KMS-11 (cell line): ENCODE measurements at regions not wholly inside any gene's neighbourhood (a gene's known extent, or its start where the extent isn't known, plus 50 kb on each side); places are given as distances from the start of the nearest gene placed in this dataset.

ENCODE experiments used
- H2AFZ ChIP-seq: fragments of 200-600 bp; sonication (generic); 2 replicates; pipeline ENCODE4 v1.6.1; 2016; ENCODE audit warnings: antibody characterized with exemption, mixed run types, low read depth
- H3K27ac ChIP-seq: fragments of 200-600 bp; sonication (generic); 2 replicates; pipeline ENCODE4 v1.6.1; 2016; ENCODE audit warnings: mild to moderate bottlenecking, mixed run types
- H3K27me3 ChIP-seq: fragments of 200-600 bp; sonication (generic); 2 replicates; pipeline ENCODE4 v1.6.1; 2017; ENCODE audit warnings: mild to moderate bottlenecking, low read depth, mixed run types, moderate library complexity; ENCODE audit not compliant: insufficient read depth
- H3K36me3 ChIP-seq: fragments of 200-600 bp; sonication (generic); 2 replicates; pipeline ENCODE4 v1.6.1; 2017; ENCODE audit warnings: mild to moderate bottlenecking, mixed run types; ENCODE audit not compliant: insufficient read depth
- H3K4me1 ChIP-seq: fragments of 200-600 bp; sonication (generic); 2 replicates; pipeline ENCODE4 v1.6.1; 2016; ENCODE audit warnings: mild to moderate bottlenecking, low read depth, mixed run types; ENCODE audit not compliant: poor library complexity, severe bottlenecking
- H3K4me2 ChIP-seq: fragments of 200-600 bp; sonication (generic); 2 replicates; pipeline ENCODE4 v1.7.0; 2016; ENCODE audit warnings: mild to moderate bottlenecking, mixed run types
- H3K4me3 ChIP-seq: fragments of 200-600 bp; sonication (generic); IDR thresholded peaks from 2 replicates; pipeline ENCODE4 v1.6.1; 2017; ENCODE audit warnings: low read depth, low read length, mixed read lengths; ENCODE audit not compliant: insufficient read depth
- H3K79me2 ChIP-seq: fragments of 200-600 bp; sonication (generic); 2 replicates; pipeline ENCODE4 v1.6.1; 2016; ENCODE audit warnings: low read depth, mixed run types; ENCODE audit not compliant: insufficient read depth
- H3K9ac ChIP-seq: fragments of 200-600 bp; sonication (generic); 2 replicates; pipeline ENCODE4 v1.6.1; 2016; ENCODE audit warnings: mild to moderate bottlenecking, mixed run types
- H4K20me1 ChIP-seq: fragments of 200-600 bp; sonication (generic); 2 replicates; pipeline ENCODE4 v1.6.1; 2016; ENCODE audit warnings: mild to moderate bottlenecking, mixed run types; ENCODE audit not compliant: insufficient read depth
- TF ChIP-seq, protein P1 (sequence below): fragments of 200-600 bp; sonication (generic); conservative IDR thresholded peaks from 2 replicates; pipeline ENCODE4 v1.6.1; 2017; ENCODE audit warnings: low read depth, mild to moderate bottlenecking, antibody characterized with exemption, low read length, moderate library complexity, mixed read lengths

DNA sequence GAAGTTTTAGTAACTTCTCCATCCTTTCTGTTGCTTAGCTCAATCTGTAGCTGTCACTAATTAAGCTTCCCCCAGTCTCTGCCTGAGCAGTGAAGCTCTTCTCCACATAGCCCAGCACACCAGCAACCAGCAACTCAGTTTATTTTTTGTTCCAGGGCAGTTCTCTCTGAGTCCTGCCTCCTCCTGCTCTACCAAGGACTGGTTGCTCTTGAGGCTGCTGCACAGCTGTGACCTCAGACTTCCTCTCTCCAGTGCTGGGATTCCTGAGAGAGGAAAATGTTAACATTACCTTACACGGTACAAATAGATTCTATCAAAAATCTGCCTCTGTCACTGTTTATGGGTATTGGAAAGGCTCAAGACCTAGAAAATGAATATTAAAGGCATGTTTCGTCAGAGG lies 294.7 kb downstream of the OXSM start:
- no peak overlapping the region for H3K4me2 ChIP-seq
- TF ChIP-seq, protein P1, sequence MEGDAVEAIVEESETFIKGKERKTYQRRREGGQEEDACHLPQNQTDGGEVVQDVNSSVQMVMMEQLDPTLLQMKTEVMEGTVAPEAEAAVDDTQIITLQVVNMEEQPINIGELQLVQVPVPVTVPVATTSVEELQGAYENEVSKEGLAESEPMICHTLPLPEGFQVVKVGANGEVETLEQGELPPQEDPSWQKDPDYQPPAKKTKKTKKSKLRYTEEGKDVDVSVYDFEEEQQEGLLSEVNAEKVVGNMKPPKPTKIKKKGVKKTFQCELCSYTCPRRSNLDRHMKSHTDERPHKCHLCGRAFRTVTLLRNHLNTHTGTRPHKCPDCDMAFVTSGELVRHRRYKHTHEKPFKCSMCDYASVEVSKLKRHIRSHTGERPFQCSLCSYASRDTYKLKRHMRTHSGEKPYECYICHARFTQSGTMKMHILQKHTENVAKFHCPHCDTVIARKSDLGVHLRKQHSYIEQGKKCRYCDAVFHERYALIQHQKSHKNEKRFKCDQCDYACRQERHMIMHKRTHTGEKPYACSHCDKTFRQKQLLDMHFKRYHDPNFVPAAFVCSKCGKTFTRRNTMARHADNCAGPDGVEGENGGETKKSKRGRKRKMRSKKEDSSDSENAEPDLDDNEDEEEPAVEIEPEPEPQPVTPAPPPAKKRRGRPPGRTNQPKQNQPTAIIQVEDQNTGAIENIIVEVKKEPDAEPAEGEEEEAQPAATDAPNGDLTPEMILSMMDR, result no peak
- H3K4me3 ChIP-seq, result no peak overlapping the region
- no peaks in the 10 kb centered on the region for H4K20me1 ChIP-seq
- no peaks in the 10 kb centered on the region for H3K27me3 ChIP-seq
- H3K36me3 ChIP-seq, result no peaks in the 10 kb centered on the region
- H3K27ac ChIP-seq, result no peak overlapping the region
- H3K4me1 ChIP-seq, result no peaks in the 10 kb centered on the region
- no peak overlapping the region for H2AFZ ChIP-seq
- no peaks in the 10 kb centered on the region for H3K79me2 ChIP-seq
- no peak overlapping the region for H3K9ac ChIP-seq

DNA sequence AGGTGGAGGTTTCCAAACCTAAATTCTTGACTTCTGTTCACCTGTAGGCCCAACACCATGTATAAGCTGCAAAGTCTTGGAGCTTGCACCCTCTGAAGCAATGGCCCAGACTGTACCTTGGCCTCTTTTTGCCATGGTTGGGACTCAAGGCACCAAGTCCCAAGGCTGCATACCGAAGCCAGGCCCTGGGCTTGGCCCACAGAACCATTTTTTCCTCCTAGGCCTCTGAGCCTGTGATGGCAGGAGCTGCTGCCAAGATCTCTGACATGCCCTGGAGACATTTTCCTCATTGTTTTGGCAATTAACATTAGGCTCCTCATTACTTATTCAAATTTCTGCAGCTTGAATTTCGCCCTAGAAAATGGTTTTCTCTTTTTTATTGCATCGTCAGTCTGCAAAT lies 297.9 kb downstream of the OXSM start:
- Histone ChIP-seq H2AFZ (no peak overlapping the region), H3K27me3 (no peaks in the 10 kb centered on the region), H3K79me2 (no peaks in the 10 kb centered on the region), H3K4me3 (no peak overlapping the region), H3K4me2 (no peak overlapping the region), H3K36me3 (no peaks in the 10 kb centered on the region), H3K27ac (no peak overlapping the region), H3K9ac (no peak overlapping the region), H4K20me1 (no peaks in the 10 kb centered on the region), H3K4me1 (no peaks in the 10 kb centered on the region)
- TF ChIP-seq, protein P1, result no peak

DNA sequence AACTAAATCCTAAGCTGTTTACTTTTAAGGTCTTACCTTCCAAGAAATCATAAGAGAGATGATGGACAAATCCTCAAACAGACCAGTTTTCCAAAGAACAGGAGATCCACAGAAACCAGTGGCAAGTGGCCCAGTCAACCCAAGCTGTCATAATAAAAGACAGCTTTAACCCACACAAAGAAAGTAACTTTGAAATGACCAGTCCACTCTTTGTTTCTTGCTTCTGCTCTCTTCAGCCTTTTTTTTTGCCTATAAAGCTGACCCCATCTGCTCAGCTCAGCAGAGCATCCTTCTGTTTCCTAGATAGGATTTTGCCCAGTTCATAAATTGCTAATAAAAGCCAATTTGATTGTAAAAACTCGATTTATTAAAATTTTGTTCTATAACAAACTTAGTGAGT lies 299.4 kb downstream of the OXSM start:
- Histone ChIP-seq H2AFZ (no peak overlapping the region), H3K27ac (no peak overlapping the region)

DNA sequence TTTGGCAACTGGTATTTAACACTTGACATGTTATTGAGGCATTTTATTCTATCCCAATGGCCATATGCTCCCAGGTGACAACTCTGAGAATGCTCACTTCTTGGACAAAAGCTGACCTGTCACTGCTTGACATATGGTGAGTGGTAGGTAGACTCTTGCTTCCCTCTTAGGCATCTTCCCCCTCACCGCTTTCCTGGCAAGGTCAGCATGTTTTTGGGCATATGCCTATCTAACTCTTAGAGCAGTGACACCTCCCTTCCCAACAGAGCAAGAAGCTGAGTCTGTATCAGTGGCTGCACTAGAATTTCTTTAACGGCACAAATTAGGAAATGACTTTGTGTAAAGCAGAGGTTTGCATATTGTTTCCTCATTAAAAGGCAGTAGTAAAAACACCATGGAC lies 300.7 kb downstream of the OXSM start:
- no peak overlapping the region for H3K9ac ChIP-seq
- no peak overlapping the region for H3K27ac ChIP-seq
- no peak overlapping the region for H2AFZ ChIP-seq
- no peak overlapping the region for H3K4me2 ChIP-seq
- H4K20me1 ChIP-seq, result no peaks in the 10 kb centered on the region
- H3K4me3 ChIP-seq, result no peak overlapping the region
- H3K36me3 ChIP-seq, result no peaks in the 10 kb centered on the region
- no peaks in the 10 kb centered on the region for H3K4me1 ChIP-seq
- no peaks in the 10 kb centered on the region for H3K79me2 ChIP-seq
- TF ChIP-seq, protein P1, result no peak
- H3K27me3 ChIP-seq, result no peaks in the 10 kb centered on the region

More for the DNA sequence above, 299.4 kb downstream of the OXSM start:
- no peaks in the 10 kb centered on the region for H3K4me1 ChIP-seq
- no peaks in the 10 kb centered on the region for H3K79me2 ChIP-seq
- no peak overlapping the region for H3K4me3 ChIP-seq
- H3K4me2 ChIP-seq, result no peak overlapping the region
- H3K36me3 ChIP-seq, result no peaks in the 10 kb centered on the region
- H4K20me1 ChIP-seq, result no peaks in the 10 kb centered on the region
- TF ChIP-seq, protein P1, result no peak
- H3K9ac ChIP-seq, result no peak overlapping the region
- H3K27me3 ChIP-seq, result no peaks in the 10 kb centered on the region

DNA sequence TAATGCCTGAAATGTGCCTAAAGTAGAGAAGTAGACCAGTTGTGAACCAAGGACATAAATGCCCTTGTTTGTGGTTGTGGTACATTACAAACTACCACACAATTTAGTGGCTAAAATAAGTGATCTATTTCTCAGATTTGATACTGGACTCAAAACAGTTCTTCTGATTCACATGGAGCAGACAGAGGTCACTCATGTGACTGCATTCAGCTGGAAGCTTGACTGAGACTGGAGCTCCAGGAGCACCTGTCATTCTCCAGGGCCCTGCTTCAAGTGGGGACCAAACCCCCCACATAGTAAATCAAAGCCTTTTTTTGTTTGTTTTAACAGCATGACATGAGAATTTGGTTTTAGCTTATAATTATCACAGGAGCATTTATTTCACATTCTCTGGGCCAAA lies 301.2 kb downstream of the OXSM start:
- TF ChIP-seq, protein P1, result no peak
- Histone ChIP-seq H4K20me1 (no peaks in the 10 kb centered on the region), H3K4me1 (no peaks in the 10 kb centered on the region), H2AFZ (no peak overlapping the region), H3K27me3 (no peaks in the 10 kb centered on the region), H3K4me3 (no peak overlapping the region), H3K36me3 (no peaks in the 10 kb centered on the region), H3K27ac (no peak overlapping the region), H3K79me2 (no peaks in the 10 kb centered on the region), H3K4me2 (no peak overlapping the region), H3K9ac (no peak overlapping the region)
